Effector CD4-positive, alpha-beta T cell (primary cell): ENCODE measurements at regions not wholly inside any gene's neighbourhood (a gene's known extent, or its start where the extent isn't known, plus 50 kb on each side); places are given as distances from the start of the nearest gene placed in this dataset.
"Not testable (repeated sequence)": the region's sequence is repeated elsewhere in the genome, so short reads cannot be mapped to it uniquely, and the experiment has no call there.

Experiments used
- DNase-seq: peaks from one replicate; pipeline ENCODE4 v3.0.0-alpha.2; 2020

DNA sequence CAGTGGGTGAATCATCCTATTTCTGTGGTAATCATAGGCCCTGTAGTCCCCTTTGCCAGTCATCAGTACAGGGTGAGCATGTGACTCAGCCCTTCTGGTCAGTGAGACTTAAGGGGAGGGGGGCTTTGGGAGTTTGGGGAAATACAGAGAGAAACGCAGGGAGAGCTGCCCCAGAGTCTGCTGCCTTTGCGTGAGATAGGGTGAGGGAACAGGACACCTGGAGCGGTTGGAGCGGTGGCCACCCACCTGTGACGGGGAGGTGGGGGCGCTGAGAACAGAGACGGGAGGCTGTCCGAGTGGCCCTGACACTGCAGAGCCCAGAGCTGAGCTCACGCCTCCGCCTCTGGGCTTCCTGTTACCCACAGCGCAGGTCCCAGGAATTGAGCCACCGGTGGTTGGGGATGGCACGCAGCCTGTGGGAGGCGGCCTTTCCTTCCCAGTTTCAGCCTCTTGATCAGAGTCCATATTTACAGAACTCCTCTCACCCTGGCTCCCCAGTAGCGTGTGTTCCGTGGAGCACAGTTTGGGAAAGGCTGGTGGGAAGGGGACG is 92.0 kb upstream of the ERCC6L2 start:
- DNase-seq: no peak

DNA sequence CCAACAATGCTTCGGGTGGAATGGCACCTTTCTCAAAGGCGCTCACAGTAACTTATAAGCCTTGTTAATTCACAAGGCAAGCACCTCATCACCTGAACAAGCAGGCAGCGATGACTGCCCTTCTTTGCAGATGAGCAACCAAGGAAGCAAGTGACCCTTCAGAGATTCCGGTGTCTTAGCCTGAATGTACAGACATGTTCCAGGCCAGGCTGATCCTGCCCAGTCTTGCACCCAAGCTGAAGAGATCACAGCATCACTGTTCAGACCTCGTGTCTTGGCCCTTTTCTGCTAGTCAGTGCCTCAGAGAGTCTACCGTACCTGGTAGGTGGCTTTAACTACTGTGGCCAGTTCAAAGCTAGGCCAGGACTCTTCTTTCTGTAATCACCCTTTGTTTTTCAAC is 94.7 kb upstream of the ERCC6L2 start:
- DNase-seq: no peak

GRCh38 chr9:95780121-95780520 is 95.4 kb upstream of the ERCC6L2 start:
- DNase-seq: no peak

DNA sequence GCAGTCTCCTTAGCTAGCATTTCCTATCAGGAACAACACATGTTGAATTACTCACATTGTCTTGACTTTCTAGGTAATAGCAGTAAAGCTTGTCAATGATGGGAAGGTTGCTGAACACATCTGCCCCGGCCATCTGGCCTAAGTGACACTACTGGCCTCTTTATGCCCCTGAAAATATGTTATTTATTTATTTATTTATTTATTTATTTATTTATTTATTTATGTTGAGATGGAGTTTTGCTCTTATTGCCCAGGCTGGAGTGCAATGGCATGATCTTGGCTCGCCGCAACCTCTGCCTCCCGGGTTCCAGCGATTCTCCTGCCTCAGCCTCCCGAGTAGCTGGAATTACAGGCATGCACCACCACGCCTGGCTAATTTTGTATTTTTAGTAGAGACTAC is 95.9 kb upstream of the ERCC6L2 start:
- DNase-seq: not testable (repeated sequence)

GRCh38 chr9:95778957-95779356 is 96.5 kb upstream of the ERCC6L2 start:
- no peak for DNase-seq

DNA sequence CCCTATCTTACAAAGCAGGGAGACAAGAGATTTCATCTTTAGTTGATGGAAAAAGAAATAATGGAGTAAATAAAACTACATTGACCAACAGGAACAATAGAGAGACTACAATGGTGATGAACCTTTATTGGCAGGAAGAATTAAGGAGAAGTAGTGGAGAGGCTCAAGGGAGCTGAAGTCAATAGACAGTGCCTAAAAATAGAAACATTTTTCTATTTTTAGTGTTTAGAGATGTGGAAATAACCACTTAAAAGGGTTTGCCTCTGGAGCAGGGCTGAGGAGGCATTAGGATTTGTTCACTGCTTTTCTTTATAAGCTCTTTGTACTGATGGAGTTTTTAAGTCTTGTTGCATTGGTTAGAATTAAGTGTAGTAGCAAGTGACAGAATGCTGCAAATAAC is 98.4 kb upstream of the ERCC6L2 start:
- DNase-seq: no peak

DNA sequence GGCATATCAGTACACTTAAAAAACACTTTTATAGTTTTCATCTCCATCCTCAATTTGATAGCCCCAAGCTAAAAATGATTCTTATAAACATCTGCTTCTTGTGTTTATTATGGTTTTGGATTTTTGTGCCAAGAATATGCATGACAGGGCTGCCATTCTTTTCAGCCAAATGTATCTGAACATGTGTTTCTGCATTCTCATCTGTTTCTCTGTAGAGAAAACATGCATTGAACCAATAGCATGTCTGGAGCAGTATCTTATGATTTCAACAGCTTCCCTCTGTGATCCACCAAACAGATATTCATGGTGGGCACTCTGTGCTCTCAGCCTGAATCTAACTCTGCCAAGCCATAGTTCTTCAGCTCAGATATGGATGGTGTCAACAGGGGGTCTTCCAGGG is 99.3 kb upstream of the ERCC6L2 start:
- DNase-seq: no peak

GRCh38 chr9:95775191-95775590 is 100.3 kb upstream of the ERCC6L2 start:
- no peak for DNase-seq

DNA sequence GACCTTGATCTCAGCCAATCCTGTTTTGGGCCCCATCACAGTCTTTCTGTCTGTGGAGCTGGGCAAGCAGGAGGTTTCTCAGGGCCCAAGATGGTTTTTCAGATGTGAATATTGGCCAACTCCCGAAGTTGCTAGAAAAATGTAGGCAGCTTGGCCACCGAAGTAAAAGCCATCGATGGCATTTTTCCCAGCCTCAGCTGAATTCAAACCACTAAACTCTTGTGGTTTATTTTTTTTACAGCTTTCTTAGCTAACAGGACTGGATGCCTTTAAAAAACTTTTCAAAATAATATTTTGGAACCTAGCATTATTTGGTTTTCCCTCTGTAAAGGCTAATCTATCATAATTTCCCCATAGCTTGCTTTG is 102.5 kb upstream of the ERCC6L2 start:
- no peak for DNase-seq

GRCh38 chr9:95772320-95773052 is 103.0 kb upstream of the ERCC6L2 start:
- DNase-seq: no peak

DNA sequence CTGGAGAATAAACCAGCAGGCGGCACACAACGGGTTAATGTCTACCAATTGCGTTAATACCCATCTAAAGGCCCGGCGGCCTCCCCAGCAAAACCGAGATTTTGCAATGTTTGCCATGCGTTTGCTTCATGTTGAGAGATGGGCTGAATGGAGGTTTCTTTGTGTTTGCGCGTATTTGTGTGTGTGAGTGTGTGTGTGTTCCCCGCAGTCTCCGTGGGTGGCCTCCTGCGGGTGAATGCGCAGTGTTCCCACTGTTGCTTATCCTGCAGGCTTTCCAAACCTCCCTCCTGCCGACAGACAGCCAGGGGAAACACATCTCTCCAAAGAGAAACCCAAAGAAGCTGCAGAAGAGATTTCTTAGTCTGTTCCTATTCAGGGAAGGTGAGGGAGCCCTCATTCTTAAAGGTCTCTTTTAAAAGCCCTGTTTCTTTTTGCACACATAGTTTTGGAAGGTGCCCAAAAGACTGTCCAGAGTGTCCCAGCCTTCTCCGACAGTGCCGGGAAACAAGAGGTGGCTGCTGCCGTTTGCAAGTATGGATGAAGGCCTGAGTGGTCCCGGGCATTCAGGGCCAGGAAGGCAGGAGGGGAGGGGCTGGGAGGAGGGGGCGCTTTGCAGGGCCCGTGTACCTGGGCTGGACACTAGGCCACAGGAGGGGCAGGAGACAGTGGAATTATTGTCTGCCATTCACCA is 103.8 kb upstream of the ERCC6L2 start:
- no peak for DNase-seq

DNA sequence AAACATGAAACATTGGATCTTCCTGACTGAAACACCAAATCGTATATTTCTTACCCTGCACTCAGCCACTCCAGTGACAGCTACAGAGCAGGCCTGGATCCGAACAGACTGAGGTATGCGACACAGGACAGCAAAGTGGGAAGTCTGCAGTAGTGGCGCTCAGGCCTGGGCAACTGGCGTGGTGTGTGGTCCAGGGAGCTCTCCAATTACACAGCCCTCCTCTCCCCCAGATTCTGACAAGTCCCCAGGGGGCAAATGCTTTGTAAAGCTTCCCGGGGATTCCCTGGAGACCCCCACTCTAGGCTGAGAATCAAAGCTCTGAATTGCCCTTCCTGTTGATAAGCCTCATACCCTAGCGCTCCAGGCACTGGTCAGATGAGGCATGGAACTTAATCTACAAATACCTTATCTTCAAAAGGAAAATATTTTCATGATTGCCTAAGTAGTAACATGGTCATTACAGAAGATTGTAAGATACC is 104.8 kb upstream of the ERCC6L2 start:
- DNase-seq: no peak

DNA sequence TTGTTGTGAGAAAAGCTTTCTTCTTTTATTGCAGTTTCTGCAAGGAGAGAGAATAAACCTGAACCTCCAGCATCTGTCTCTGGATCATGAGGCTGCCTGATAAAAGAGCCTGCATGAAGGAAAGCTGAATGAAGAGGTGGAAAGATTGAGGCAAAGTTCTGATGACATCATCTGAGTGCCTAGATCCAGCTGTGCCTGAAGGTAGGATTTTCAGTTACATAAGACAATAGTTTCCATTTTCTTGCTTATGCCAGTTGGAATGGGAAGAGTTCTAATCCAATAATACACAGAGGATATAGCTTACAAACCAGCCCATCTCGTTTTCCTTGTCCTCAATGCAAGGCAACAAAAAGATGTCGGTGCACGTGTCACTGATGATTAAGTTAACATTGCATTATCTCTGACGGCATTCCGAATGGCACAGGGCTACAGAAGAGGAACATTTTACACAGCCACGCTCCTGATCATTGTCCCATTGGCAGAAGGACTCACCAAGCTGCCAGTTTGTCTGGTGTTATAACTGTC is 105.5 kb upstream of the ERCC6L2 start:
- DNase-seq: no peak

DNA sequence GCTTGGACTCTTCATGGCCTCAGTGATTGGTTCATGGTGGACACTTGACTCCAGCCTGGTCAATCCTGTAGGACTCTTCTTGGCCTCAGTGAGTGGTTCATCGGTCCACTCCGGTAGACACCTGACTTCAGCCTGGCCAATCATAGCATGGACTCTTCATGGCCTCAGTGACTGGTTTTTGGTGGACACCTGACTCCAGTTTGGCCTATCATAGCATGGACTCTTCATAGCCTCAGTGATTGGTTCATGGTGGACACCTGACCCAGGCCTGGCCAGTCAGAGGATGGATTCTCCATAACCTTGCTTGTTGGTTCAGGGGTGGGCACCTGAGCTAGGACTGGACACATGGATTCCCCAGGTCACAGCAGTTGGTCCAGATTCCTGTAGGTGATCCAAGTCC is 106.0 kb upstream of the ERCC6L2 start:
- no peak for DNase-seq

DNA sequence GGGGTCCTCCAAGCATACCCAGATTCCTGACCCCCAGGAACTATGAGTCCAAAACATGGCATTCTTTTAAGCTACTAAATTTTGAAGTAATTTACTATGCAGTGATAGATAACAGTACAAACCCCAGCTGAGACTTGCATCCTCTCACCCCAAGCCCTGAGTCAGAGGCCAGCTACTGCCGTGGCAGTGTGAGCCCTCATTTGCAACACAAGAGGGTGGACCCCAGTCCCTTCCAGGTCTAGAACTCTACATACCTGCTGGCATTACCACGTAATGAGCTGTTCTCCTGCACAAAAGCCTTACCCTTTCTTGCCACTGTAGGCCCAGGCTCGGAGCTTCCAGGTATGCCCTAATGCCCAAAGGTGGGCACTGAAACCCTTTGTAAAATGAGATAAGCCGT is 108.6 kb upstream of the ERCC6L2 start:
- no peak for DNase-seq

- no peak for DNase-seq
These were observed 110.8 kb upstream of the ERCC6L2 start for GRCh38 chr9:95764533-95765319.

- DNase-seq: no peak
These were observed 111.5 kb upstream of the ERCC6L2 start for GRCh38 chr9:95763983-95764382.

DNA sequence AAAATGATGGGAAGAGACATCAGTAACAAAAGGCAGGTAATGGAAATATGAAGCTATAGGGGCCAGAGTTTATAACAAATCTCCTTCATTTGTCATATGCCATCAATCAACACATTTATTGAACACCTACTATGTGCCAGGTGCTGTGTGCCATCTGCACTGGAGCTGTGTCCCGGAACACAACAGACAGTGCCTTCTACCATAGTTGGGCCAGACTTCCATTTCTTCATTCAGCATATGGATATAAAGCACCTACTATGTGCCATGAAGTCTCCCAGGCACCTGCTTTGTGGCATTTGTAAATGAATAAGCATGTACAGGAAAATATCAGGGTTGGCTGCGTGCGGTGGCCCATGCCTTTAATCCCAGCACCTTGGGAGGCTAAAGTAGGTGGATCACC is 112.5 kb upstream of the ERCC6L2 start:
- DNase-seq: no peak

DNA sequence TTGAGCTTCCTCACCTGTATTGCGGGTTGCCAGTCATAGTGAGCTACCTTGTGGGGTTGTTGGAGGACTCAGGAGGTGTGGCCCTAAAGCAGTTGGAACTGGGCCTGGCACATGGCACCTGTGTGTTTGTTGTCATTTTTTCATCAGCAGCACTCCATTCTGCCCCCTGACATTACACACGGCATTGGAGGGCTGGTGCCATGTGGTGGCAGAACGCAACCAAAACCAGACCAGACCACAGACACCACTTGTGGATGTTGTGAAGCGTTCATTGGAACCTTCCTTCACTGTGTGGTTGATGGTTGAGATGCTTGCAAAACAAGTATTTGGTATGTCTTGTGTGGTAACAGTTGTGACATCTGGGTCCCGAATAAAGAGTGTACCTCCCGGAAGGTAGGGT is 113.2 kb upstream of the ERCC6L2 start:
- DNase-seq: no peak

DNA sequence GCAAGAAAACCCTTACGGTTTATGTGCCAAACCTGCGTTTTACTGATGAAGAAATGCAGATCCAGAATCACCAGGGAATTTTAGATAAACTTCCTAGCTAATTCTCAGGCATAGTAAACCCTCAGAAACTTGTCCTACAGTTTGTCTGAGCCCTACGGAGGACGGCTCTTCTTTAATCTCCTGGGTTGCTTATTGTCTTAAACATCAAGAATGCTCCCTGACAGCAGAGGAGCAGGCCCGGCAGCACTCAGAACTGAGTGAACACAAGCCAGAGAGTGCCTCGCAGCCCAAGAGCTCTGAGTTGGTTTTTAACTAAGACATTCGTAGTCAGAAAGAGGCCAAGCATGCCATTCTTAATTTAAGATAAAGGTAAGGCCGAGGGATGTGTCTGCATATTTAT is 114.7 kb upstream of the ERCC6L2 start:
- DNase-seq: no peak

DNA sequence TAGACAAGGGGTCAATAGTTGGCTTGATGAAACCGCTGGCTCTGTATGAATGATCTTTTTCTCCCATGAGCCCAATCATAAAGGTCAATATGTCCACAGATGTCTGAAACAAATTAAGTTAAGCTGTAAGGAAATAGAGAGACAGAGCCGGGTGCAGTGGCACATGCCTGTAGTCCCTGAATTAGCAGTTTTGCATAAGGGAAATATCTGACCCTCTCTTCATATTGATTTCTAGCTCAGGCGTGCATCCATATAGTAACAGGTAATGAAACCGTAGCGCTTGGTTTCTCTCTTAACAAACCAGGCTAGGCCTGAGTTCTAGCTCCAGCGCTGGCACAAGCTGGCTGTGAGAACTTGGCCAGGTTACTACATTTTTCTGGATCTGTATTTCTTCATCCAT is 118.1 kb upstream of the ERCC6L2 start:
- no peak for DNase-seq

- DNase-seq: no peak
These were observed 118.5 kb upstream of the ERCC6L2 start for GRCh38 chr9:95756986-95757385.

GRCh38 chr9:95756101-95756500 is 119.4 kb upstream of the ERCC6L2 start:
- no peak for DNase-seq

GRCh38 chr9:95755421-95755730 is 120.1 kb upstream of the ERCC6L2 start:
- no peak for DNase-seq
